AG09319 (cell line): ENCODE measurements at regions not wholly inside any gene's neighbourhood (a gene's known extent, or its start where the extent isn't known, plus 50 kb on each side); places are given as distances from the start of the nearest gene placed in this dataset.

Source experiments
- DNase-seq: peaks from one replicate; pipeline ENCODE4 v3.0.0-alpha.2; 2010; ENCODE audit warnings: low read depth; ENCODE audit errors: extremely low read depth
- CTCF ChIP-seq: IDR thresholded peaks from 2 replicates; pipeline ENCODE4 v1.5.1; 2011; ENCODE audit warnings: low read depth, mild to moderate bottlenecking, inconsistent platforms, low read length, moderate library complexity

- DNase-seq = no peak
- no peak for TF ChIP-seq CTCF
Measured at GRCh38 chr9:18335825-18336224, 138.1 kb upstream of the ADAMTSL1 start.

GRCh38 chr9:18338042-18338441, 135.9 kb upstream of the ADAMTSL1 start:
- DNase-seq = no peak
- no peak for TF ChIP-seq CTCF

GRCh38 chr9:18343784-18344183, 130.2 kb upstream of the ADAMTSL1 start:
- TF ChIP-seq CTCF = no peak
- no peak for DNase-seq

- DNase-seq = no peak
- TF ChIP-seq CTCF = no peak
Measured at GRCh38 chr9:18346745-18347144, 127.2 kb upstream of the ADAMTSL1 start.

GRCh38 chr9:18347386-18348082, 126.4 kb upstream of the ADAMTSL1 start:
- no peak for DNase-seq
- TF ChIP-seq CTCF = no peak

- no peak for DNase-seq
- no peak for TF ChIP-seq CTCF
Measured at GRCh38 chr9:18348083-18348475, 125.9 kb upstream of the ADAMTSL1 start.

- no peak for DNase-seq
- no peak for TF ChIP-seq CTCF
Measured at GRCh38 chr9:18349530-18349929, 124.4 kb upstream of the ADAMTSL1 start.
